GM21576 (cell line): ENCODE measurements at regions not wholly inside any gene's neighbourhood (a gene's known extent, or its start where the extent isn't known, plus 50 kb on each side); places are given as distances from the start of the nearest gene placed in this dataset.
A peak's percentile ranks its signal among the peaks of the same experiment; 100 is the strongest.

Source experiments
- ATAC-seq: cut with Tn5 transposase; IDR thresholded peaks from one replicate; pipeline ENCODE4 v1.9.1; 2021; ENCODE audit warnings: mild to moderate bottlenecking, moderate library complexity; ENCODE audit not compliant: unreplicated experiment

DNA sequence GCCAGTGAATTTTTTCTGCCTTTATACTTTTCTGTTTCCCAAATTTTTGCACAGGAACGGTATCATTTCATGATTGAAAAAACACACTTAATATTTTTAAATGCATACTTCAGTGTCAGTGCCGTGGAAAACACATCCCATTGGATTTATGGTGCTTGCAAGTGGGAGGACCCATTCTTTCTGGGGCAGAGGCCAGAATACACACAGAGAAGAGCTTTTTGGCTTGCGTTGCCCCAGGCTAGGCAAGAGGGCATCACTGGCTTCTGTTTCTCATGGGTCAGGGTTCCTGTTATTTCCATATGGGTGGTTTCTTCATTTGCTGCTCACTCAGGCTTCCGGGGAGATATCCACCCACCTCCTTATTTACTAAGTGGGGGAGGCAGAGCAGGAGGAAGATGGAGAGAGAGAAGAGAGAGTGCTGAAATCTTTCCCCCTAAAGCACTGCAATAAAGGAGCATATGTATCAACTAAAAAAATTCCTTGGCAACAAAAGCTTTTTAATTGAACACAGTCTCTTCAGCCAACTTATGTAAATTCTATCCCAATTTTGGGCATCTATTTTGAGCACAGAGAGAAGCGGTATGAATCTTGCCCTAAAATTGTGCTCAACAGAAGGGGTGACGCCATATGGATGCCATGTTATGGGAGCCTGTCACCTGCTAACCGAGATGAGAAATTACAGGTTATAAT, 66.0 kb upstream of the KIRREL3 start:
- ATAC-seq = no peak

DNA sequence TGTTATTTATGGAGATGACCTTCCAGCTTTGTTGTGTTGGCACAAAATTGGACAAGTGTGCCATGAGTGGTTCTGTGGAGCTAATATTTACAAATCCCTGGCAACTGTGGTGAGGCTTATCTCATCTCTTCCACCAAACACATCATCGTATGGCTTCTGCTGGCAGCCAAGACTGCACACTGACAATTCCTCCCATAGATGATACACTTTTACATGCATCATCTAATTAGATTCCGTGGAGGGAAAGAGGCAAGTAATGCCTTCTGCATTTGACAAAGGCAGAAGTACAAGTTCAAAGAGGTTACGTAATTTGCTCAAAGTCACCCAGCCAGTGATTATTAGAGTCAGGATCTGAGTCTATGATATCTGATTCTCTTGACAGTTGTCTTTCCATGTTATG, 62.7 kb upstream of the KIRREL3 start:
- no peak for ATAC-seq

DNA sequence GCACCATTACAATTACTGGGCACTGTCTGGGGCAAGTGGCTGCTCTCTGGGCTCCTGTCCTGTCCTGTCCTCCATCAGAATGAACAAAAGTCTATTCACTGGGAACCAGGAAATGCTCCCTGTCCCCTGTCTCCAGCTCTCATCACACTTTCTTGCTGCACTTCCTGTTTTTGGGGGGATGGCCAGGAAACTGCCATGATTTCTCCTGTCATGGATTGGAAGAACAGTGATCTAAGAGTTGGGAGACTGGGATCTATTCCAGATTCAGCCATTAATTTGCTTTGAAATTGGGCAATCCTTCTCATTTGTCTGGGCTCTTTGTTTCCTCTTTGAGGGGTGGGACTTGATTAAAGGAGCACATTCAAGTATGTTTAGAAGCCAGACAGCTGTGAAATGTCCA, 61.4 kb upstream of the KIRREL3 start:
- no peak for ATAC-seq

DNA sequence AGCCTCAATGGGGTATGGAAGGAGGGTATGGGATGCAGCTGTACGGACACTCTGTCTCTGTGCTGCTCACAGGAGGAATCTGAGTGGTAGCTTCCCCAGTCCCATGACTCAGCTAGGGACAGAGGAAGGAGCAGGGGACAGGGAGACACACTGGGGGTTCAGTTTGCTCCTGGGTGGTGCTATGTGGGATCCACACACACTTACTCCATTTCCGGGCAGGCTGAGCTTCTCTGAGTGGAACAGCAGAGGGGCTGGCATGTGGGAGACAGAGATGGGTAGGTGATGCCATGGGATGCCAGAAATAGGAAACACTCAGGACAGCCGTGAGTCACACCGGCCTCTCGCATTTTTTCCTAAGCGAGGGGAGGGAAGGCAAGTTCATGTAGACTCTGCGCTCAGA, 59.2 kb upstream of the KIRREL3 start:
- ATAC-seq = no peak

DNA sequence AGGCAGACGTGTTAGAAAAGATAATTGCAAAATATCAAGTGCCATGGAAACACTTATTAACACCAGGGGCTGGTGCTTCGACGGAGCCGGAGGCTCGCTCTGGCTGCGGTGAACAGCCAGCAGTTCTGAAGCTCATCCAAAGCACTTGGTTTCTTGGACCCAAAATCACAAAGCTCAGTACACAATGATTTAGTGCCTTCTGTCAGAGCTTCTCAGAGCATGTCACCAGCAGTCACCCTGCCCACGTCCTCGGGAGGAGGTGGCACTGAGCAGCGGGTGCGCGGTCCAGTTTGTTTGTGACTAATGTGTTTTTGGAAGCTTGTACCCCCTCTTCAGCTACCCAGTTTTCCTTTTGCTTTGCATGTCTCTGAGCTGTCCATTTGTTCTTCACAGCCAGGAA, 58.7 kb upstream of the KIRREL3 start:
- no peak for ATAC-seq

DNA sequence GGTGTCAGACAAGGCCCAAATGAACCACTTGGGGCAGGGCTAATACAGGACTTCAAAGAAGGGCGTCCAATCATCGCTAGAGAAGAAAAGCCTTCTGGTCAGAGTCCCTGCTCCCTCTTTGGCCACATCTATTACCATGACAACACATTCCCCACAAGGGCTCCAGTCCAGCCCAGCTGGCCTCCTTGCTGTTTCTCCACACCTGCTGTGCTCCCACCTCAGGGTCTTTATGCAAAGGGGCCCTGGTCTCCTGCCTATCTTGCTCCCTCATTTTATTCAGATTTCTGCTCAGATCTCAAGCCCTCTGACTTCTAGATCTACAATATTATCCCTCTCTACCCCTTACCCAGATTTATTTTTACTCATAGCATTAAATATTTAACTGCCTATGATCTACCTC, 58.0 kb upstream of the KIRREL3 start:
- no peak for ATAC-seq

DNA sequence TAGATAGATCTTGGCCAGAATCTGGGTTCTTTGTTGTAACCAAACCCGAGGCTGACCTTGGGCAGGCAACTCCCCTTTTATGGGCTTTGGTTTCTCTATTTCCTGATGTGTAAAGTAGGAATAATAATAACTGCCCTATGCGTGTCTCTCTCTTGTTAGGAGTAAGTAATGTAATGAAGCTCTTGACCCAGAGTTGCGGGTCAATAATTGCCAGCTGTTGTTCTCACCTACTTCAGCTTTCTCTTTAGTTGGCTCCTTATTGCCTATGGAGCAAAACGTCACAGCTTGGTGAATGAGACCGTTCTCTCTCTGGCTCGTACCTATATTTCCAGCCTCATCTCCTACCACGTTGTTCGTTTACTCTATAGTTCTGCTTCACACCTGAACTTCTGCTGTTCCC, 56.6 kb upstream of the KIRREL3 start:
- ATAC-seq = no peak

DNA sequence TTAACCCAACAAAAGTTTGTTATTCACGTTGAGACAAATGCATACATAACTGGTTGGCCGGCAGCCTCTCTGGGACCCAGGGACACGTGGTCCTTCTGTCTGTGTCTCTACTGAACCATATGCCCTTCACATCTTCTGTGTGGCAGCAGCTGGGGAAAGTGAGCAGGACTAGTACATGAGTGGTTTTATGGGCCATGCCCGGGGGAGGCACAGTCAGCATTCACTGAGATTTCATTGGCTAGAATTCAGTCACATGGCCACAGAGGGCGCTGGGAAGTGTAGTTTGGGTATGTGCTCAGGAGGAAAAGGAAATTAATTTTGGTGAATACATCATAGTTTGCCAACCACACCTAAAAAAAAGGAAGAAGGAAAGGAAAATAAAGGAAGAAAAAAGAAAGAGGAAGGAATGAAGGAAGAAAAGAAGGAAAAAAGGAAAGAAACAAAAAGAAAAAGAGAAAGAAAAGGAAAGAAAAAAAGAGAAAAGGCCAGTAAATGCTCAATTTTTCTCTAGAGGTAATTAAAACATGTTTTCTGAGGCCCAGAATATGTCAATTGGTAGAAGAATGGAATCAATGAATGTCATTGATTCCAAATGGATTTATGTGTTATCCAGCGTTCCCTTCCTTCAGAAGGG, 55.9 kb upstream of the KIRREL3 start:
- ATAC-seq = peak; percentile 58

DNA sequence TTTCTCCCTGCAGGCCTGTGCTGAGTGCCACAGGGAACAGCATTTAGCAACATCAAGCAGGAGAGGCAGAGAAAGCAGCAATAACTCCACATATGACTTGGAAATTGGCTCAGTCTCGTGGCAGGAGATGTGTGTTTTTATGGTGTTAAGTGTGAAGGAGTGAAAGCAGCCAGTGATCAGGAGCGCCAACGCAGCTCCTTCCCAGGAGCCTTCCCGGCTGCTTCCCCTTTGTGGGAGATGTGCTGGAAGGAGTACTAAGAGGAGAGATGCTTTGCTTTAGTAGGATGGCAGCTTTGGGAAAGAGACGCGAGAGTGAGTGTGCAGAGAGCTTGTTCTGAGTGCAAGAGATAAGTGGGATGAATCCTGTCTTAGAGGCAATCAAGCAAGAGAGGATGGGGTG, 54.7 kb upstream of the KIRREL3 start:
- no peak for ATAC-seq

DNA sequence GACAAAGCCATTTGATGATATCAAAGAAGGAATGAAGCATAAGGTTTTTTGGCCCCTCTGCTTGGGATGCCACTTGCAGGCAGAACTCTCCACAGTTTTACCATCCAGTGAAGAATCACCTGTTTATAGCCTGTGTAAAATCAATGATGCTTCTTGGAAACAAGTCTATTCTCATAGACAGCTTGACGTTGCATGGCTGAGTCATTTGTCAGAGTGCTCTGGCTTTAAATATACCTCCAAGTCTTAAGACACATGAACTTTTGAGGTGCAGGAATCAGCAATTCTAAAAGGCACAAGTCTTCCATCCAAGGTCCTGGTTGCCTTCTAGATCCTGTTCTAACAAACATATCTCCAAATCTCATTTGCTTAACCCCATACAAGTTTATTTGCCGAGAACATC, 53.6 kb upstream of the KIRREL3 start:
- ATAC-seq = no peak

DNA sequence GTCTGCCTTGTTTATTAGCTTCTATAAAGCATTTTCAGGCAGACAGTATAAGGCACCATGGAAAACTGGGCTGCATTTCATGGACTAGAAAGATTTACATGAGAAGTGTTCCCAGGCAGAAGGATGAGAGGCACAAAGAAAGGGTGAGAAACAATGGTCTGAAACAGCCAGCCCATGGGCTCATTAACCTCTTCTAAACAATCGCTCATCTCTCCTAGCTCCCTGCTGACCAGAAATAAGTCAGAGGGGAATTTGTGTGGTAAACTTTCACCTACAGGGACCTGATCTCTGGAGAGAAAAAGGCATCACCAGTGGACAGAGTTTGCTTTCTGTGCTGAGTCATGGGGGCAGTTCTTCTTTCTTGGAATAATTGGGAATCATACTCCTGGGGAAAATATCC, 51.8 kb upstream of the KIRREL3 start:
- ATAC-seq = no peak
